ENCODE measurements at regions not wholly inside any gene's neighbourhood (a gene's known extent, or its start where the extent isn't known, plus 50 kb on each side); places are given as distances from the start of the nearest gene placed in this dataset.
"Not testable (repeated sequence)": the region's sequence is repeated elsewhere in the genome, so short reads cannot be mapped to it uniquely, and the experiment has no call there.

- intact Hi-C loops (cut with DNase I, micrococcal nuclease) = no loop called here
- DNase-seq = no peak
- ATAC-seq = no peak
These were observed 90.2 kb upstream of the CARD11 start for GRCh38 chr7:3133811-3134385.

- intact Hi-C loops (cut with DNase I, micrococcal nuclease) = no loop called here
- ATAC-seq (no peak), DNase-seq (no peak)
These were observed 91.1 kb upstream of the CARD11 start for GRCh38 chr7:3134745-3135144.

GRCh38 chr7:3135626-3136025 lies 92.0 kb upstream of the CARD11 start:
- intact Hi-C loops (cut with DNase I, micrococcal nuclease) = no loop called here
- DNase-seq (no peak), ATAC-seq (no peak)

- DNase-seq (no peak), ATAC-seq (no peak)
- intact Hi-C loops (cut with DNase I, micrococcal nuclease) = no loop called here
These were observed 94.5 kb upstream of the CARD11 start for GRCh38 chr7:3138206-3138605.

GRCh38 chr7:3138997-3139396 lies 95.3 kb upstream of the CARD11 start:
- ATAC-seq = no peak
- no peak for DNase-seq
- intact Hi-C loops (cut with DNase I, micrococcal nuclease) = no loop called here

- DNase-seq (no peak), ATAC-seq (no peak)
- intact Hi-C loops (cut with DNase I, micrococcal nuclease) = no loop called here
These were observed 97.2 kb upstream of the CARD11 start for GRCh38 chr7:3140834-3141233.

- intact Hi-C loops (cut with DNase I, micrococcal nuclease) = no loop called here
- ATAC-seq = no peak
- DNase-seq = no peak
These were observed 97.7 kb upstream of the CARD11 start for GRCh38 chr7:3141326-3141725.

GRCh38 chr7:3143869-3144775 lies 100.5 kb upstream of the CARD11 start:
- intact Hi-C loops (cut with DNase I, micrococcal nuclease) = no loop called here
- DNase-seq (no peak), ATAC-seq (no peak)

- ATAC-seq; DNase-seq; intact Hi-C loops (cut with DNase I, micrococcal nuclease): not testable (repeated sequence)
These were observed 101.1 kb upstream of the CARD11 start for GRCh38 chr7:3144776-3145125.

- ATAC-seq = no peak
These were observed 103.0 kb upstream of the CARD11 start for GRCh38 chr7:3146571-3147226.

GRCh38 chr7:3148471-3148870 lies 104.8 kb upstream of the CARD11 start:
- DNase-seq; intact Hi-C loops (cut with DNase I, micrococcal nuclease); ATAC-seq: not testable (repeated sequence)

More at GRCh38 chr7:3146571-3147226, 103.0 kb upstream of the CARD11 start:
- intact Hi-C loops (cut with DNase I, micrococcal nuclease) = no loop called here
- no peak for DNase-seq

GRCh38 chr7:3149231-3149995 lies 105.7 kb upstream of the CARD11 start:
- ATAC-seq = no peak
- no peak for DNase-seq
- intact Hi-C loops (cut with DNase I, micrococcal nuclease) = no loop called here

GRCh38 chr7:3150027-3150426 lies 106.4 kb upstream of the CARD11 start:
- ATAC-seq = no peak
- DNase-seq = no peak

GRCh38 chr7:3151784-3152183 lies 108.1 kb upstream of the CARD11 start:
- ATAC-seq = no peak
- intact Hi-C loops (cut with DNase I, micrococcal nuclease) = loop anchor here in 1 of 2 donors (10.0 kb wide), 1 partner anchor 287 kb away; no protein-coding TSS in a partner anchor
- DNase-seq = no peak

More at GRCh38 chr7:3150027-3150426, 106.4 kb upstream of the CARD11 start:
- intact Hi-C loops (cut with DNase I, micrococcal nuclease) = loop anchor here in 1 of 2 donors (10.0 kb wide), 1 partner anchor 285 kb away; no protein-coding TSS in a partner anchor

GRCh38 chr7:3152714-3153113 lies 109.0 kb upstream of the CARD11 start:
- ATAC-seq (no peak), DNase-seq (no peak)
- intact Hi-C loops (cut with DNase I, micrococcal nuclease) = loop anchor here in 1 of 2 donors (10.0 kb wide), 1 partner anchor 288 kb away; no protein-coding TSS in a partner anchor

GRCh38 chr7:3153118-3153517 lies 109.5 kb upstream of the CARD11 start:
- no peak for ATAC-seq
- intact Hi-C loops (cut with DNase I, micrococcal nuclease) = loop anchor here in 1 of 2 donors (10.0 kb wide), 1 partner anchor 288 kb away; no protein-coding TSS in a partner anchor
- DNase-seq = no peak

GRCh38 chr7:3154317-3154716 lies 110.7 kb upstream of the CARD11 start:
- DNase-seq = no peak
- no peak for ATAC-seq
- intact Hi-C loops (cut with DNase I, micrococcal nuclease) = loop anchor here in 1 of 2 donors (10.0 kb wide), 1 partner anchor 290 kb away; no protein-coding TSS in a partner anchor

- peak; percentile 52 for ATAC-seq
- DNase-seq = peak in 1 of 2 donors; percentile 40
- intact Hi-C loops (cut with DNase I, micrococcal nuclease) = loop anchor here in 1 of 2 donors (10.0 kb wide), 1 partner anchor 290 kb away; no protein-coding TSS in a partner anchor
These were observed 111.3 kb upstream of the CARD11 start for GRCh38 chr7:3154881-3155494.
